GM18867 (cell line): ENCODE measurements at regions not wholly inside any gene's neighbourhood (a gene's known extent, or its start where the extent isn't known, plus 50 kb on each side); places are given as distances from the start of the nearest gene placed in this dataset.
A peak's percentile ranks its signal among the peaks of the same experiment; 100 is the strongest.

ENCODE experiments used
- ATAC-seq: cut with Tn5 transposase; IDR thresholded peaks from one replicate; pipeline ENCODE4 v1.9.1; 2021; ENCODE audit warnings: mild to moderate bottlenecking, moderate library complexity; ENCODE audit not compliant: unreplicated experiment

DNA sequence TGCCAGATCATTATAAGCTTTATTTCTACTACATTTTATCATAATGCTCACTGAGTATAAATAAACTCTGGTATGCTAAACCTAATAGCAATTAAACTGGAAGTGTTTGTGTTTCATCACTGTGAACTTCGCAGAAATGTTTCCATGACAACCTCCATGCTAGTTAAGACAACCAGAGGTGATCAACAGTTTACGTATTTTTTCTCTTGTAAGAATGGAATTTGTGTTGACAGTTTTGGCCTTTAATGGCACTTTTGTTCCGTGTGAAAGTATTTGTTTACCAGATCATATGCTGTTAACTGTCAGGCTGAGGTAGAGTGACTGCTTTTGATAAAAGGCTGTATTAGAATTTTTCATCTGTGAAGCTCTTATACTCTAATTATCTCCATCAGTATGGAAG lies 212.1 kb upstream of the PPP1R3A start:
- no peak for ATAC-seq

DNA sequence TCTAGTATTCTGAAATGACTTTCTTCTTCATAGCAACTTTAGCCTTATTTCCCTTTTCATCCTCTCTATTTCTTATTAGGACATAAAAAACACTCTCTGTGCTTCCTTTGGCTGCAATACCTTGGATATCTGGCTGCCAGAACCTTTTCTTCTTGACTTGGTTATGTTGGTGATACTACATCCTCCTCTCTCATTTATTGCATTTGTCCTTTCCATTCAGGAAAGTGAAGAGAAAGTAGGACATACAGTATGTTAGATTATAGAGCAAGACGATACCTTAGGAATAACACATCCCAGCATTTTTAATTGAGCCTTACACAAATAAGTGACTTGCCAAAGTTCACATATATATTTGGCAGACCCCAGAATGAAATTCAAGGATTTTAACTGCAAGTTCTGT lies 210.1 kb upstream of the PPP1R3A start:
- ATAC-seq, result no peak

- no peak for ATAC-seq
Measured at GRCh38 chr7:114126095-114126494, 207.3 kb upstream of the PPP1R3A start.

DNA sequence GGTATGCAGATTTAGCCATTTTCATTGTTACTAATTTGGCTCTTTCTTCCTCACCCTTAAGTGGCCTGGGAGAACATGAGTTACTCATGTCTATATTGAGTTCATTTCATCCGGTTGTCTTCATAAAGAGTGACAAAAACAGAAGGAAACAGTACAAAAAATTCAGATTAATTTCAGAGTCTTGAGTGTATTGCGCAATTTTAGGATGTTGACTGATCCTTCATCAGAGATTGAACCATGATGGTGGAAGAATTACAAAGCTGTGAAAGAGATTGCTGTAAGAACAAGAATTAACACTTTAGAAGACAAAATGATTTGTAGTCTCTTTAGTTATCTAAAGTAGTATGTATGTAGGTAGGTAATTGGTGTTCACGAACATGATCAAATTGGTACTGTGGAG lies 194.0 kb upstream of the PPP1R3A start:
- no peak for ATAC-seq

DNA sequence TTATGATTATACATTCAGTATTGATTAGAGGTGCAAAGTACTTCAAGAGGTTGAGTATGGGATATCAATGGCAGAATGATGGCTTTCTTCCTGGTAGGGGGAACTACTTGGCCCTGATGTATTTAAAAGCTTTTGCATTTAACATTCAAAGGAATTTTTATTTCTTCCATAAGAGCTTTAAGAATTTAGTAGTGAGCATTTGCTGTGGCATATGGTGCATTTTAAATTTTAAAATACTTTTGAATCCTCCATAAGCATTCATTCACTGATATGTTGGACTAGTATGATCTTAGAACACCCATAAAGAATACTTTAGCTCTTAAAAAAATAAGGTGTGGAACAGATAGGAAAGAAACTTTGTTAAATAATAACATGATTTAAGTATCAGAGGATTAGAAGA lies 191.9 kb upstream of the PPP1R3A start:
- ATAC-seq, result no peak

- no peak for ATAC-seq
Measured at GRCh38 chr7:114109721-114110120, 190.9 kb upstream of the PPP1R3A start.

DNA sequence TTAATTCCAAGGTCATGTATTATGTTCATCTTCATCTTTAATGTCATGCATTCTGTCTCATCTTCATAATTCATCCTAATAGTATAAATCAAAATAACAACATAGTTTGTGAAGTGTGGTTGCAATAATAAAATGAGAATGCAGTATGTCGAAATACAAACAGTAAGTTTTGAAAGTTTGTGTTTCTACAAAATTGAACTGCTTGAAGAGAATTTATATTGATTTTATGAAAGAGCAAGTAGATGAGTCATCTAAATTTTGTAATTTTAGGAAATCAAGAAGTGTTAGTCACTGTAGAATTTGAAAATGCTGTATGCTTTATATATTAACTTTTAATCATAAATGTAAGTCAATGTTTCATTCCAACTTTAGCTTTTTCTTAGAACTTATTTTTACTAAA lies 190.5 kb upstream of the PPP1R3A start:
- ATAC-seq, result no peak

GRCh38 chr7:114108510-114108909 lies 189.7 kb upstream of the PPP1R3A start:
- no peak for ATAC-seq

GRCh38 chr7:114107522-114107921 lies 188.7 kb upstream of the PPP1R3A start:
- no peak for ATAC-seq

DNA sequence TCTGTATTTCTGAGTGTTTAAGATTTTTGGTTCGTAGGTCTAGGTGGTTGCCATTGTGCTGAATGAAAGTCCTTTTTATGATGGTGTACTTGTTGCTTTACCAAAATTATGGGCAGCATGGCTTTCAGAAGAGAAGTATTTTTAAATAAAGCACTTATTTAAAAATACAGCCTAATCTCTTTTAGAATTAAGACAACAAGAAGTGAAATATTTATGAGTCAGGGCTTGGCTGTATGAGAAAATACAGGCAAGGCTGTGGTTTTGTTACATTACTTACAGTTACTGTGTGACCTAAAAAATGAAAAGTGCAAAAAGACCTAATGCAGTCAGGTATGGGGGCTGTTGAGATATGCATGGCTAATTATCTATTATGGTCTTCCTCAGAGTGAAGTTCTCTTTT lies 185.2 kb upstream of the PPP1R3A start:
- ATAC-seq, result no peak

DNA sequence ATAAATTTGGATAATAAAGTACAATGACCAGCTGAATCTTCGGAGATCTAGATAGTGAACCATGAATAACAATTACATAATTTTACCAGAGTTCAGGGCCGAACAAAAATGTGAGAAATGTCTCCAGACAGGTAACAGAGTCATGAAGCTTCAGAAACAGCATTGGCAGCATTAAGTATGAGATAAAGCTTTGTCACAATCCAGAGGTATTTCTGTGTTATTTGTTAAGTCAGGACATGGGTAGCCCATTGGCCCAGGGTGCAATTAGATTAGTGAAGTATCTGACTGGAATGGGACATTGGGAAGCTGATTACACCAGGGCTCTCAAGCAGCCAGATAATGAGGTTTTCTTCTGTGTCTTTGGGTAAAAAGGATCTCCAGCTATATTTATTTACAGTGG lies 184.2 kb upstream of the PPP1R3A start:
- ATAC-seq, result no peak

DNA sequence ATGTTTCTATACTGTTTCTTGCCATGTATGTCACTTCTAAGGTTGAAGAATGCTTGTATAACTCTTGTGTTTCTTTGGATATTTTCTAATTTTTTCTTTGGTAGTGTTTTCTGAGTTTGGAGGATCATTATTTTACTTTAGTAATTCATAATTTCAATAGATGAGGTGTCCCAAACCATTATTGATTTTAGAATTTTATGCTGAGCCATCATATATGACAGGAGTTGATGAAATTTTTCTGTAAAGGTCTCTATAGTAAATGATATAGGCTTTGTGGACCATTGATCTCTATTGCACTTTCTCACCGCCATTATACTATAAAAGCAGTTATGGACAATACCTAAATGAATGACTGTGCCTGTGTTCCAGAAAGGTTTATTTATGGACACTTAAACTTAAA lies 183.3 kb upstream of the PPP1R3A start:
- no peak for ATAC-seq

GRCh38 chr7:114100810-114101209 lies 182.0 kb upstream of the PPP1R3A start:
- ATAC-seq, result no peak

GRCh38 chr7:114099337-114099736 lies 180.5 kb upstream of the PPP1R3A start:
- ATAC-seq, result no peak

DNA sequence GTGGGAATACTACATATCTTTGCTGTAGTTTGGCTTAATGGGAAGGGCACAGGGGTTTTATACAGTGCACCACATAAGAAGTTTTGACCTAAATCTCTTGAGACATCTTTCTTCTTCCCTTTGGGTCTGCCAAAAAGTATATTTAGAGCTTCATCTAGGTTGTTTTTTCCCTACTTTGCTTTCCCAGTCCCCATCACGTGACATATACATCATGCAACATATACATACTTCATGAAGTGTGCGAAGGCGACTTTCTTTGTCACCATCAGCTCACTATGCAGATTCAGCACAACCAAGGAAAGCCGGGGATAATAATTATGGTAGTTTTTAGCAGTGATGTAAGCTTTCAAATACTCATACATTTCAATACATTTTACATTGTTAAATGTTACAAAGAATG lies 177.1 kb upstream of the PPP1R3A start:
- no peak for ATAC-seq

GRCh38 chr7:114088470-114088940 lies 169.7 kb upstream of the PPP1R3A start:
- no peak for ATAC-seq

- no peak for ATAC-seq
Measured at GRCh38 chr7:114087653-114088469, 169.1 kb upstream of the PPP1R3A start.

DNA sequence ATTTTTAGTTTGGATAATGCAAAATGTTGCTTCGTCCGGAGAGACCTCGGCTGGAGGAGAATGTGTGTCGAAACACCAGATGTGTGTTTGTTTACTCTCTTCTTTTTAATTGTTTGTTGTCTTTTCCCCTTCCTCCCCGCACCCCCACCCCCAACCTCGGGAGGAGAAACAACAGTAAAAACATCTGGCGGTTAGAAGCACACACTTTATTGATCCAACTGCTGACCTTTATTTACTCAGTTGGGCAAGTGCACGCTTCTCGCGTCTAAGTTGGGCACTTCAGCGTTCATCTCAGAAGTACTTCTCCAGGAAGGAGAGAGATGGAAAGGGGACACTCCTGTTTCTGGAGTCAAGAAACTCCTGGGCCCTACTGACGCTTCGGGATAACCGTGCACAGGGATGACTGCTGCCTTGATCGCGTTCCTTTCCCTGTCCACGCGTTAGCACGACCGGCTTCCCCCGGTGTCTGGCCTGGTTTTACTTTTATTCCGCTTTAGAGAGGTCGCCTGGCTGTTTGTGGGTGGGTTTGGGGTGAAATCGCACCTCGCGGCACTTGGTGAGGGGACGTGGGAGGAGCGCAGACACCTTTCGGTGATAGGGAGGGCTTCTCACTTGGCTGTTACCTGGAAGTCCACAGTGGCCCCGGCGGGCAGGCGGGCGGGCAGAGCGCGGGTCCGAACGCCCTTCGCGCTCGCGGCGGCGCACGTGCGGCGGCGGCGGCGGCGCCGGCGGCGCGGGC lies 168.3 kb upstream of the PPP1R3A start:
- no peak for ATAC-seq

DNA sequence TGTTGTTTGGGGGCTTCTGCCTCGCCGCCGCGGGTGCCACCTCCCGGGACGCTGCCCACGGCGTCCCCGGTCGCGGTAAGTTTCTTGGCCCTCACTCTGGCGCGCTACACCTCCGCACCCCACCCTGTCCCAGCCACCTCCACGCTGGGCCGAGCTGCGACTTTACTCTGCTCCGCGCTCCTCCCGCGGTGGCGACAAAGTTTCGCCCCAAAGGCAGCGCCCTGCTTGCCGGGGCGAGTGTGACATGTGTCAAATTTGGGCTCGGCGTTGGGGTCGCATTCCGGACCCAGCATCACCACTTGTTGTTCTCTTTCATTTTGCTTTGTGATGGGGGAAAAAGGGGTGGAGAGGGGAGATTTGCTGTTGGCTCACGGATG lies 167.7 kb upstream of the PPP1R3A start:
- ATAC-seq, result no peak

DNA sequence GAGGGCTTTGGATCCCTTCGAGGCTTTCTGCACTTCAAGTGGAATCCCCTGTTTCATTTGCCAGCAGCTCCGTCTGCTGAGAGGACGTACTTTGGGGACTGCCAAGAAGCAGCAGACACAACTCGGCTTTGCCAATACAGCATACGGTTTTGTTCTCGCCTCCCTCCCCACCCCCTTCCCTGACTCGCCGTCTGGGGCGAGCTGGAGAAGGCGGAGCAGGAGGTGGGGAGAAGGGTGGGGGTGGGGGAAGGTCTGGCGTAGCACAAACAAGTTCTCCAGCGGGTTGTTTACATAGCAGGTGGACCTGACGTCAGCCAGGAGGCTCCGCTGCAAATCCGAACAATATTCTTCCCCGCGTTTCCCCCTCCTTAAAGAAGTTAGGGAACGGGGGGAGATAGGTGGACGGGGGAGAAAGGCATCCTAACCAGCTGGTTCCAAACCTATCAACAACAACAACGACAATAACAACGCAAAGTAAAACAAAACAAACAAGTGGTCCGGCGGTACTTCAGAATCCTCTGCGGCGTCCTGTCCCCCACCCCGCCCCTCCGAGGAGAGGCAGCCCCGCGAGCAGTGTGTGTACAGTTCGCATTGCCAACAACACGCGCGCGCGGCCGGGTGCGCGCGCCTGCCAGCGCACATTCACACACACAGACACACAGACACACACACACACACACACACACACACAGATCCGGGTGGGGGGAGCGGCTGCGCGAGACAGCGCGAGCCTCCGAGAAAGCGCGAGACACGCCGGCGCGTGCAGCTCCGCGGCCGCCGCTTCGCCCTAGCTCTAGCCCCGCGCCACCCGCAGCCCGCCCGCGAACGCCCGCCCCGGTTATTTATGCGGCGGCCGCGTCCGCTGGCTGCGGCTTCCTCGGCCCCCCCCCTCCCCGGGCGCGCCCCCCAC lies 167.0 kb upstream of the PPP1R3A start:
- peak; percentile 53 for ATAC-seq

- ATAC-seq, result peak; percentile 29
Measured at GRCh38 chr7:114085313-114085591, 166.4 kb upstream of the PPP1R3A start.
